HL-60 (cell line): ENCODE measurements at regions not wholly inside any gene's neighbourhood (a gene's known extent, or its start where the extent isn't known, plus 50 kb on each side); places are given as distances from the start of the nearest gene placed in this dataset.

ENCODE experiments used
- CTCF ChIP-seq: IDR thresholded peaks from one replicate; pipeline ENCODE4 v1.5.1; 2011; ENCODE audit warnings: low read length, control low read depth, inconsistent platforms; ENCODE audit not compliant: insufficient read depth
- GABPA ChIP-seq: IDR thresholded peaks from 2 replicates; pipeline ENCODE4 v1.6.1; 2012; ENCODE audit warnings: low read depth
- POLR2AphosphoS5 ChIP-seq: IDR thresholded peaks from 2 replicates; pipeline ENCODE4 v1.6.1; 2012; ENCODE audit warnings: low read depth
- REST ChIP-seq: IDR thresholded peaks from 2 replicates; pipeline ENCODE4 v1.6.1; 2012; ENCODE audit warnings: low read depth; ENCODE audit not compliant: insufficient replicate concordance

GRCh38 chr12:63424671-63425070 is 243.6 kb downstream of the DPY19L2 start:
- no peak for TF ChIP-seq CTCF
- no peak for TF ChIP-seq REST
- no peak for TF ChIP-seq POLR2AphosphoS5
- no peak for TF ChIP-seq GABPA
